A673 (cell line): ENCODE measurements at regions not wholly inside any gene's neighbourhood (a gene's known extent, or its start where the extent isn't known, plus 50 kb on each side); places are given as distances from the start of the nearest gene placed in this dataset.

Source experiments
- BruUV-seq: library from RNA; stranded (reverse); fragments of 400-500 nt; replicated peaks from 2 replicates; lab custom pipeline; 2021; lab: Mats Ljungman, UMichigan
- CTCF ChIA-PET: fragments of 300-600 bp; sonication (Branson Sonifier 250); formaldehyde crosslinking; loops from one replicate; lab custom pipeline; 2022; ENCODE audit warnings: antibody characterized with exemption; lab: Charles Lee
- POLR2A ChIA-PET: fragments of 300-600 bp; sonication (Branson Sonifier 250); formaldehyde crosslinking; loops from one replicate; lab custom pipeline; 2022; ENCODE audit warnings: antibody characterized with exemption; ENCODE audit not compliant: low non-redundant PET; lab: Charles Lee
- DNase-seq: peaks from one replicate; pipeline ENCODE4 v3.0.0-alpha.2; 2015; ENCODE audit warnings: low spot score
- H3K27ac ChIP-seq: fragments of 200-600 bp; sonication (generic); 2 replicates; pipeline ENCODE4 v1.5.1; 2016; ENCODE audit warnings: mixed run types, low read depth, mild to moderate bottlenecking, mixed read lengths, antibody characterized with exemption, low read length; ENCODE audit not compliant: poor library complexity, severe bottlenecking
- H3K27me3 ChIP-seq: fragments of 200-600 bp; sonication (generic); replicated peaks from 2 replicates; pipeline ENCODE4 v1.6.1; 2017; ENCODE audit warnings: mixed run types, low read depth, mild to moderate bottlenecking, mixed read lengths, antibody characterized with exemption, low read length; ENCODE audit not compliant: insufficient read depth, poor library complexity
- H3K36me3 ChIP-seq: fragments of 200-600 bp; sonication (generic); 2 replicates; pipeline ENCODE4 v1.6.1; 2016; ENCODE audit warnings: mixed run types, mild to moderate bottlenecking, mixed read lengths, antibody characterized with exemption, low read length; ENCODE audit not compliant: insufficient read depth, poor library complexity, severe bottlenecking
- H3K4me1 ChIP-seq: fragments of 200-600 bp; sonication (generic); 2 replicates; pipeline ENCODE4 v1.6.1; 2017; ENCODE audit warnings: mixed run types, mild to moderate bottlenecking, mixed read lengths, antibody characterized with exemption, low read length; ENCODE audit not compliant: insufficient read depth, poor library complexity, severe bottlenecking
- H3K4me3 ChIP-seq: fragments of 200-600 bp; sonication (generic); 2 replicates; pipeline ENCODE4 v1.5.1; 2016; ENCODE audit warnings: low read depth, mixed run types, mild to moderate bottlenecking, mixed read lengths, low read length; ENCODE audit not compliant: poor library complexity, severe bottlenecking
- H3K9me3 ChIP-seq: fragments of 200-600 bp; sonication (generic); 2 replicates; pipeline ENCODE4 v1.6.1; 2016; ENCODE audit warnings: mixed run types, low read depth, mild to moderate bottlenecking, mixed read lengths, antibody characterized with exemption, low read length; ENCODE audit not compliant: poor library complexity, severe bottlenecking
- CTCF ChIP-seq: fragments of 300-800, 200-600 bp; sonication (generic); conservative IDR thresholded peaks from 2 replicates; pipeline ENCODE4 v1.5.1; 2017; ENCODE audit warnings: low read depth, mild to moderate bottlenecking, antibody characterized with exemption, low read length, moderate library complexity, mixed read lengths
- EZH2 ChIP-seq: fragments of 200-600 bp; sonication (generic); IDR thresholded peaks from 2 replicates; pipeline ENCODE4 v1.6.1; 2017; ENCODE audit warnings: borderline replicate concordance, low read depth, mild to moderate bottlenecking, mixed read lengths, antibody characterized with exemption, low read length; ENCODE audit not compliant: poor library complexity, severe bottlenecking
- intact Hi-C: fragments of 100-400 bp; cut with micrococcal nuclease; formaldehyde crosslinking; loops from one replicate; pipeline ENCODE4 v1.10.0; 2022; ENCODE audit not compliant: unreplicated experiment

- H3K36me3 ChIP-seq = no peaks in the 10 kb centered on the region
- no peaks in the 10 kb centered on the region for H3K4me1 ChIP-seq
- no peak overlapping the region for H3K27ac ChIP-seq
- no peak for DNase-seq
- intact Hi-C loops = no loop called here
- H3K27me3 ChIP-seq = peaks cover 20% of the 10 kb centered on the region
- no peak for TF ChIP-seq CTCF
- no peak for TF ChIP-seq EZH2
- POLR2A ChIA-PET = no interaction called here
- CTCF ChIA-PET = no interaction called here
- no peaks in the 10 kb centered on the region for H3K9me3 ChIP-seq
- no TSS peak for BruUV-seq
- no peak overlapping the region for H3K4me3 ChIP-seq
Measured at GRCh38 chr12:13853471-13853870, 127.9 kb downstream of the GRIN2B start.

- CTCF ChIA-PET = no interaction called here
- H3K36me3 ChIP-seq = no peaks in the 10 kb centered on the region
- H3K4me3 ChIP-seq = no peak overlapping the region
- POLR2A ChIA-PET = no interaction called here
- TF ChIP-seq EZH2 = no peak
- no peak for TF ChIP-seq CTCF
- intact Hi-C loops = no loop called here
- H3K4me1 ChIP-seq = no peaks in the 10 kb centered on the region
- no TSS peak for BruUV-seq
- H3K9me3 ChIP-seq = no peaks in the 10 kb centered on the region
- DNase-seq = no peak
- peaks cover 25% of the 10 kb centered on the region for H3K27me3 ChIP-seq
- no peak overlapping the region for H3K27ac ChIP-seq
Measured at GRCh38 chr12:13851828-13852227, 129.6 kb downstream of the GRIN2B start.

- CTCF ChIA-PET = no interaction called here
- no peak overlapping the region for H3K4me3 ChIP-seq
- BruUV-seq = no TSS peak
- H3K27ac ChIP-seq = no peak overlapping the region
- POLR2A ChIA-PET = no interaction called here
- peaks cover 28% of the 10 kb centered on the region for H3K27me3 ChIP-seq
- intact Hi-C loops = no loop called here
- TF ChIP-seq CTCF = no peak
- no peak for TF ChIP-seq EZH2
- no peaks in the 10 kb centered on the region for H3K4me1 ChIP-seq
- DNase-seq = no peak
- no peaks in the 10 kb centered on the region for H3K36me3 ChIP-seq
- H3K9me3 ChIP-seq = no peaks in the 10 kb centered on the region
Measured at GRCh38 chr12:13849456-13849855, 131.9 kb downstream of the GRIN2B start.
